Gastrocnemius medialis (tissue), 4 donors: ENCODE measurements at regions not wholly inside any gene's neighbourhood (a gene's known extent, or its start where the extent isn't known, plus 50 kb on each side); places are given as distances from the start of the nearest gene placed in this dataset.
"Not testable (repeated sequence)": the region's sequence is repeated elsewhere in the genome, so short reads cannot be mapped to it uniquely, and the experiment has no call there.

Source experiments
- ATAC-seq, 2 donors: fragments of 150-250 bp; one replicate each; pipeline ENCODE4 v1.9.1; 2016
- DNase-seq, 2 donors: peaks; one replicate each; pipeline ENCODE4 v3.0.0-alpha.2; 2019
- H3K27ac ChIP-seq, 4 donors: fragments of 200-600 bp; sonication (generic); 1 replicate in 1 of 4; 2 replicates in 3 of 4; pipeline ENCODE4 v1.5.1; 2016 to 2018; ENCODE audit warnings: mild to moderate bottlenecking in 2 of 4, moderate library complexity in 1 of 4
- H3K27me3 ChIP-seq, 3 donors: fragments of 200-600 bp; sonication (generic) in 2 of 3; 1 replicate in 1 of 3; 2 replicates in 2 of 3; pipeline versions ENCODE4 v1.5.1 to v1.6.0; 2016 to 2019; ENCODE audit warnings: mild to moderate bottlenecking in 1 of 3, moderate library complexity in 1 of 3
- H3K36me3 ChIP-seq, 2 donors: fragments of 200-600 bp; sonication (generic) in 1 of 2; one replicate each; pipeline ENCODE4 v1.5.1; 2017 to 2018
- H3K4me1 ChIP-seq, 2 donors: fragments of 200-600 bp; sonication (generic) in 1 of 2; one replicate each; pipeline ENCODE4 v1.5.1; 2016 to 2017; ENCODE audit warnings: mild to moderate bottlenecking in 2 of 2
- H3K4me3 ChIP-seq, 4 donors: fragments of 200-600 bp; sonication (generic) in 3 of 4; 1 replicate in 1 of 4; 2 replicates in 3 of 4; pipeline ENCODE4 v1.5.1; 2016 to 2019; ENCODE audit warnings: mild to moderate bottlenecking in 2 of 4
- H3K9me3 ChIP-seq, 3 donors: fragments of 200-600 bp; sonication (generic) in 2 of 3; 1 replicate in 1 of 3; 2 replicates in 2 of 3; pipeline ENCODE4 v1.5.1; 2016 to 2019
- CTCF ChIP-seq, 5 experiments: fragments of 450-650 bp in 3 of 5; fragments of 200-600 bp in 2 of 5; sonication (generic) in 2 of 5; IDR thresholded peaks in 4 of 5; conservative IDR thresholded peaks in 1 of 5; 1 replicate in 4 of 5; 2 replicates in 1 of 5; pipeline ENCODE4 v1.5.1; 2016 to 2019; ENCODE audit warnings: antibody characterized with exemption in 5 of 5, mild to moderate bottlenecking in 3 of 5, moderate library complexity in 3 of 5
- POLR2A ChIP-seq, 2 donors: fragments of 450-650 bp; IDR thresholded peaks; one replicate each; pipeline ENCODE4 v1.6.1; 2017; ENCODE audit warnings: antibody characterized with exemption in 2 of 2, mild to moderate bottlenecking in 2 of 2, moderate library complexity in 2 of 2
- in situ Hi-C, 4 donors: fragments of 200-750 bp; cut with MboI; loops; one replicate each; pipeline versions ENCODE4 v1.15.0 to v1.8.0; 2017; ENCODE audit warnings: low sequenced_read_pairs in 4 of 4
- intact Hi-C: fragments of 100-400 bp; cut with DNase I; formaldehyde crosslinking; loops from one replicate; pipeline ENCODE4 v1.15.1; 2023; ENCODE audit warnings: low total_unique reads

- H3K36me3 ChIP-seq, ATAC-seq, in situ Hi-C loops, DNase-seq, H3K27ac ChIP-seq, intact Hi-C loops, H3K9me3 ChIP-seq, H3K4me1 ChIP-seq, H3K4me3 ChIP-seq, H3K27me3 ChIP-seq: not testable (repeated sequence)
Measured at GRCh38 chr6:4725136-4725760, 51.0 kb upstream of the CDYL start.

GRCh38 chr6:4724727-4725126 is 51.5 kb upstream of the CDYL start:
- DNase-seq, H3K27ac ChIP-seq, ATAC-seq, H3K27me3 ChIP-seq, H3K9me3 ChIP-seq, in situ Hi-C loops, intact Hi-C loops, H3K36me3 ChIP-seq, H3K4me3 ChIP-seq, H3K4me1 ChIP-seq: not testable (repeated sequence)

- TF ChIP-seq POLR2A (IDR thresholded peaks at IDR 0.05), result no peak
- TF ChIP-seq CTCF (IDR thresholded peaks at IDR 0.05 in 4 of 5, conservative IDR thresholded peaks at IDR 0.05 in 1 of 5), result no peak
- Histone ChIP-seq H3K27ac (no peak overlapping the region), H3K4me3 (no peak overlapping the region), H3K27me3 (no peaks in the 10 kb centered on the region), H3K36me3 (no peaks in the 10 kb centered on the region), H3K4me1 (no peaks in the 10 kb centered on the region), H3K9me3 (no peaks in the 10 kb centered on the region)
- DNase-seq, result no peak
- no peak for ATAC-seq
- intact Hi-C loops, result no loop called here
- in situ Hi-C loops, result no loop called here
Measured at GRCh38 chr6:4723383-4723782, 52.8 kb upstream of the CDYL start.

- in situ Hi-C loops, result not testable (repeated sequence)
Measured at GRCh38 chr6:4721368-4721767, 54.8 kb upstream of the CDYL start.

GRCh38 chr6:4719491-4719890 is 56.7 kb upstream of the CDYL start:
- H3K4me1 ChIP-seq, result no peaks in the 10 kb centered on the region
- H3K27me3 ChIP-seq, result no peaks in the 10 kb centered on the region
- no peaks in the 10 kb centered on the region for H3K9me3 ChIP-seq
- in situ Hi-C loops (no loop called here), intact Hi-C loops (no loop called here)
- no peak overlapping the region for H3K27ac ChIP-seq
- DNase-seq, result no peak
- no peaks in the 10 kb centered on the region for H3K36me3 ChIP-seq
- no peak for ATAC-seq
- no peak overlapping the region for H3K4me3 ChIP-seq
- TF ChIP-seq POLR2A (IDR thresholded peaks at IDR 0.05), result no peak
- no peak for TF ChIP-seq CTCF (IDR thresholded peaks at IDR 0.05 in 4 of 5, conservative IDR thresholded peaks at IDR 0.05 in 1 of 5)

More at GRCh38 chr6:4721368-4721767, 54.8 kb upstream of the CDYL start:
- H3K9me3 ChIP-seq, H3K4me3 ChIP-seq, H3K27ac ChIP-seq, H3K4me1 ChIP-seq, H3K36me3 ChIP-seq, ATAC-seq, DNase-seq, intact Hi-C loops, H3K27me3 ChIP-seq: not testable (repeated sequence)

GRCh38 chr6:4717856-4718255 is 58.3 kb upstream of the CDYL start:
- Histone ChIP-seq H3K27me3 (no peaks in the 10 kb centered on the region), H3K4me3 (no peak overlapping the region), H3K4me1 (no peaks in the 10 kb centered on the region), H3K36me3 (no peaks in the 10 kb centered on the region), H3K9me3 (no peaks in the 10 kb centered on the region), H3K27ac (no peak overlapping the region)
- in situ Hi-C loops, result no loop called here
- intact Hi-C loops, result no loop called here
- TF ChIP-seq POLR2A (IDR thresholded peaks at IDR 0.05) (no peak), CTCF (IDR thresholded peaks at IDR 0.05 in 4 of 5, conservative IDR thresholded peaks at IDR 0.05 in 1 of 5) (no peak)
- DNase-seq, result no peak
- no peak for ATAC-seq
